ENCODE measurements at regions not wholly inside any gene's neighbourhood (a gene's known extent, or its start where the extent isn't known, plus 50 kb on each side); places are given as distances from the start of the nearest gene placed in this dataset.

DNA sequence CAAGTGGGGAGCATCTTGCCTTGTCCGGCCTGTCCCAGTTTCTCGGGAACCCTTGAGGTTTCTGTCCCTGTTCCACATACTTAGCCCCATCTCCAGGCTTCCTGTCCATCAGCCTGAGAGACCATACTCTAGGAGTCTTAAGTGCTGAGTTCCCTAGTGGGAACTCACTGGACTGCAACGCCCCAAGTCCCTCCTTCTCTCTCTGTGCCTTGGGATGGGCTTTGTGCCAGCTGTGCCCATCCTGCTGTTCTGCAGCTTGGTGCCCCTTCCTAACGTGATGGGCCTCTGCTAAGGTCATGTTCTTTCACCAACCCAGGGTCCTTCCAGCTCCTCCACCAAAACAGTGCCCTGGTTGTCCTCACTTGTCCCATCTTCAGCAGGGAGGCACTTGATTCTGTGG is 222.3 kb upstream of the ANKRD55 start:
- H3K4me3 ChIP-seq (ENCODE audit: low read length in 3 of 3), result no peak overlapping the region
- no peaks in the 10 kb centered on the region for H3K36me3 ChIP-seq (ENCODE audit: control insufficient read depth in 3 of 3, insufficient read depth in 3 of 3, low read length in 3 of 3)
- no peaks in the 10 kb centered on the region for H3K9me3 ChIP-seq (ENCODE audit: control insufficient read depth in 3 of 3, low read length in 3 of 3)
- H3K4me1 ChIP-seq (ENCODE audit: control insufficient read depth in 3 of 3, insufficient read depth in 3 of 3, low read length in 3 of 3), result peaks cover 0 to 3% (median under 1%) of the 10 kb centered on the region in 3 donors
- H3K27me3 ChIP-seq (ENCODE audit: control insufficient read depth in 3 of 3, insufficient read depth in 3 of 3, low read length in 3 of 3), result no peaks in the 10 kb centered on the region
- no peak overlapping the region for H3K27ac ChIP-seq (ENCODE audit: low read depth, low read length)
- H3K9ac ChIP-seq (ENCODE audit: low read depth in 1 of 3, low read length in 3 of 3), result no peak overlapping the region

GRCh38 chr5:56454219-56454862 is 221.2 kb upstream of the ANKRD55 start:
- Histone ChIP-seq H3K27ac (ENCODE audit: low read depth, low read length) (no peak overlapping the region), H3K4me1 (ENCODE audit: control insufficient read depth in 3 of 3, insufficient read depth in 3 of 3, low read length in 3 of 3) (peaks cover 0 to 3% (median 0%) of the 10 kb centered on the region in 3 donors), H3K27me3 (ENCODE audit: control insufficient read depth in 3 of 3, insufficient read depth in 3 of 3, low read length in 3 of 3) (no peaks in the 10 kb centered on the region), H3K9ac (ENCODE audit: low read depth in 1 of 3, low read length in 3 of 3) (no peak overlapping the region), H3K9me3 (ENCODE audit: control insufficient read depth in 3 of 3, low read length in 3 of 3) (no peaks in the 10 kb centered on the region), H3K36me3 (ENCODE audit: control insufficient read depth in 3 of 3, insufficient read depth in 3 of 3, low read length in 3 of 3) (no peaks in the 10 kb centered on the region), H3K4me3 (ENCODE audit: low read length in 3 of 3) (no peak overlapping the region)

- Histone ChIP-seq H3K4me3 (ENCODE audit: low read length in 3 of 3) (no peak overlapping the region), H3K36me3 (ENCODE audit: control insufficient read depth in 3 of 3, insufficient read depth in 3 of 3, low read length in 3 of 3) (no peaks in the 10 kb centered on the region), H3K27me3 (ENCODE audit: control insufficient read depth in 3 of 3, insufficient read depth in 3 of 3, low read length in 3 of 3) (no peaks in the 10 kb centered on the region), H3K4me1 (ENCODE audit: control insufficient read depth in 3 of 3, insufficient read depth in 3 of 3, low read length in 3 of 3) (no peaks in the 10 kb centered on the region), H3K9ac (ENCODE audit: low read depth in 1 of 3, low read length in 3 of 3) (no peak overlapping the region), H3K27ac (ENCODE audit: low read depth, low read length) (no peak overlapping the region), H3K9me3 (ENCODE audit: control insufficient read depth in 3 of 3, low read length in 3 of 3) (no peaks in the 10 kb centered on the region)
These were observed 218.6 kb upstream of the ANKRD55 start for GRCh38 chr5:56451742-56452141.

DNA sequence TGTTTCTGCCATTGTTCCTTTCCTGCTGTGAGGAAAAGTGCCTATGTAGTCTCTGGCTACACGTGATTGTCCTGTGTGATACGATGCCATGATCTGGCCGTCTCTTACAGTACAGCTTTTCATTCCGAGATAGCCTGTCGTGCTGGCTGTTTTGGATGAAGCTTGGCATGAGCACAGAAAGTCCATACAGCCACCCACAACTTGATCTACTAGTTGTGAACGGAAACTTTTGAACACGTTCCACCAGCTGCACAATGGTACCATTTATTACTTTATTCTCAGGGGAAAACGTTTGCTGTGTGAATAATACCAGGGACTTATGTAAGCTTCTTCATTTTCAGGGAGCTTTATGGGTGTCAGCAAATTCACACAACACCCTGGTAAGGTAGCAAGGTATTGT is 217.6 kb upstream of the ANKRD55 start:
- Histone ChIP-seq H3K4me3 (ENCODE audit: low read length in 3 of 3) (no peak overlapping the region), H3K9ac (ENCODE audit: low read depth in 1 of 3, low read length in 3 of 3) (no peak overlapping the region), H3K9me3 (ENCODE audit: control insufficient read depth in 3 of 3, low read length in 3 of 3) (no peaks in the 10 kb centered on the region), H3K27me3 (ENCODE audit: control insufficient read depth in 3 of 3, insufficient read depth in 3 of 3, low read length in 3 of 3) (no peaks in the 10 kb centered on the region), H3K36me3 (ENCODE audit: control insufficient read depth in 3 of 3, insufficient read depth in 3 of 3, low read length in 3 of 3) (no peaks in the 10 kb centered on the region), H3K4me1 (ENCODE audit: control insufficient read depth in 3 of 3, insufficient read depth in 3 of 3, low read length in 3 of 3) (no peaks in the 10 kb centered on the region), H3K27ac (ENCODE audit: low read depth, low read length) (no peak overlapping the region)

GRCh38 chr5:56449071-56449640 is 216.0 kb upstream of the ANKRD55 start:
- no peaks in the 10 kb centered on the region for H3K9me3 ChIP-seq (ENCODE audit: control insufficient read depth in 3 of 3, low read length in 3 of 3)
- H3K36me3 ChIP-seq (ENCODE audit: control insufficient read depth in 3 of 3, insufficient read depth in 3 of 3, low read length in 3 of 3), result no peaks in the 10 kb centered on the region
- no peaks in the 10 kb centered on the region for H3K27me3 ChIP-seq (ENCODE audit: control insufficient read depth in 3 of 3, insufficient read depth in 3 of 3, low read length in 3 of 3)
- H3K4me1 ChIP-seq (ENCODE audit: control insufficient read depth in 3 of 3, insufficient read depth in 3 of 3, low read length in 3 of 3), result no peaks in the 10 kb centered on the region
- no peak overlapping the region for H3K4me3 ChIP-seq (ENCODE audit: low read length in 3 of 3)
- H3K9ac ChIP-seq (ENCODE audit: low read depth in 1 of 3, low read length in 3 of 3), result no peak overlapping the region
- no peak overlapping the region for H3K27ac ChIP-seq (ENCODE audit: low read depth, low read length)

- Histone ChIP-seq H3K36me3 (ENCODE audit: control insufficient read depth in 3 of 3, insufficient read depth in 3 of 3, low read length in 3 of 3) (no peaks in the 10 kb centered on the region), H3K27ac (ENCODE audit: low read depth, low read length) (no peak overlapping the region), H3K4me3 (ENCODE audit: low read length in 3 of 3) (no peak overlapping the region), H3K27me3 (ENCODE audit: control insufficient read depth in 3 of 3, insufficient read depth in 3 of 3, low read length in 3 of 3) (no peaks in the 10 kb centered on the region), H3K4me1 (ENCODE audit: control insufficient read depth in 3 of 3, insufficient read depth in 3 of 3, low read length in 3 of 3) (no peaks in the 10 kb centered on the region), H3K9me3 (ENCODE audit: control insufficient read depth in 3 of 3, low read length in 3 of 3) (no peaks in the 10 kb centered on the region), H3K9ac (ENCODE audit: low read depth in 1 of 3, low read length in 3 of 3) (no peak overlapping the region)
These were observed 214.5 kb upstream of the ANKRD55 start for GRCh38 chr5:56447656-56448055.

- H3K9ac ChIP-seq (ENCODE audit: low read depth in 1 of 3, low read length in 3 of 3), result no peak overlapping the region
- no peaks in the 10 kb centered on the region for H3K9me3 ChIP-seq (ENCODE audit: control insufficient read depth in 3 of 3, low read length in 3 of 3)
- H3K4me1 ChIP-seq (ENCODE audit: control insufficient read depth in 3 of 3, insufficient read depth in 3 of 3, low read length in 3 of 3), result no peaks in the 10 kb centered on the region
- no peaks in the 10 kb centered on the region for H3K27me3 ChIP-seq (ENCODE audit: control insufficient read depth in 3 of 3, insufficient read depth in 3 of 3, low read length in 3 of 3)
- H3K4me3 ChIP-seq (ENCODE audit: low read length in 3 of 3), result no peak overlapping the region
- no peak overlapping the region for H3K27ac ChIP-seq (ENCODE audit: low read depth, low read length)
- H3K36me3 ChIP-seq (ENCODE audit: control insufficient read depth in 3 of 3, insufficient read depth in 3 of 3, low read length in 3 of 3), result no peaks in the 10 kb centered on the region
These were observed 214.1 kb upstream of the ANKRD55 start for GRCh38 chr5:56447232-56447631.

GRCh38 chr5:56446728-56447127 is 213.6 kb upstream of the ANKRD55 start:
- no peak overlapping the region for H3K9ac ChIP-seq (ENCODE audit: low read depth in 1 of 3, low read length in 3 of 3)
- H3K27me3 ChIP-seq (ENCODE audit: control insufficient read depth in 3 of 3, insufficient read depth in 3 of 3, low read length in 3 of 3), result no peaks in the 10 kb centered on the region
- H3K9me3 ChIP-seq (ENCODE audit: control insufficient read depth in 3 of 3, low read length in 3 of 3), result no peaks in the 10 kb centered on the region
- H3K4me1 ChIP-seq (ENCODE audit: control insufficient read depth in 3 of 3, insufficient read depth in 3 of 3, low read length in 3 of 3), result no peaks in the 10 kb centered on the region
- H3K4me3 ChIP-seq (ENCODE audit: low read length in 3 of 3), result no peak overlapping the region
- H3K27ac ChIP-seq (ENCODE audit: low read depth, low read length), result no peak overlapping the region
- H3K36me3 ChIP-seq (ENCODE audit: control insufficient read depth in 3 of 3, insufficient read depth in 3 of 3, low read length in 3 of 3), result no peaks in the 10 kb centered on the region

DNA sequence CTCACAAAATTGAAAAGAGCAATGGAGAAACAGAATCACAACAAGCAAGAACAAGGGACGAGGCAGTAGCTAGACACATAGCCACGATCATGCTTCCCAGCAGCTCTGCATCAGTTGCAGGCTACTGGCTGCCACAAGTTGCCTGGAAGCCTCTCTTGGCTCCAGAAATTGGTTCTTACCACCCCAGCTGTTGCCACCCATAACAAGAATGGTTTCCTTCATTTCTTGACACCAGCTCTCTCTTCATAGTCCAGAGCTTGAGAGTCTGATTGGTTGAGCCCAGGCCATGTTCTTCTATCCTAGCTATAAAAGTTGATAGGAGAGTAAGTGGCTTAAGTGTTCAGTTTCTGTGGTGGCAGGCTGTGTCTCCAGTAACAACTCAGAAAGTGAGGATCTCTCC is 210.7 kb upstream of the ANKRD55 start:
- no peak overlapping the region for H3K9ac ChIP-seq (ENCODE audit: low read depth in 1 of 3, low read length in 3 of 3)
- H3K36me3 ChIP-seq (ENCODE audit: control insufficient read depth in 3 of 3, insufficient read depth in 3 of 3, low read length in 3 of 3), result no peaks in the 10 kb centered on the region
- H3K9me3 ChIP-seq (ENCODE audit: control insufficient read depth in 3 of 3, low read length in 3 of 3), result no peaks in the 10 kb centered on the region

GRCh38 chr5:56440871-56441740 is 208.0 kb upstream of the ANKRD55 start:
- H3K36me3 ChIP-seq (ENCODE audit: control insufficient read depth in 3 of 3, insufficient read depth in 3 of 3, low read length in 3 of 3), result no peaks in the 10 kb centered on the region
- H3K27me3 ChIP-seq (ENCODE audit: control insufficient read depth in 3 of 3, insufficient read depth in 3 of 3, low read length in 3 of 3), result no peaks in the 10 kb centered on the region
- H3K4me1 ChIP-seq (ENCODE audit: control insufficient read depth in 3 of 3, insufficient read depth in 3 of 3, low read length in 3 of 3), result no peaks in the 10 kb centered on the region
- no peak overlapping the region for H3K9ac ChIP-seq (ENCODE audit: low read depth in 1 of 3, low read length in 3 of 3)
- H3K9me3 ChIP-seq (ENCODE audit: control insufficient read depth in 3 of 3, low read length in 3 of 3), result no peaks in the 10 kb centered on the region
- H3K27ac ChIP-seq (ENCODE audit: low read depth, low read length), result no peak overlapping the region
- H3K4me3 ChIP-seq (ENCODE audit: low read length in 3 of 3), result no peak overlapping the region

More for the DNA sequence above, 210.7 kb upstream of the ANKRD55 start:
- Histone ChIP-seq H3K27ac (ENCODE audit: low read depth, low read length) (no peak overlapping the region), H3K4me3 (ENCODE audit: low read length in 3 of 3) (no peak overlapping the region), H3K4me1 (ENCODE audit: control insufficient read depth in 3 of 3, insufficient read depth in 3 of 3, low read length in 3 of 3) (no peaks in the 10 kb centered on the region), H3K27me3 (ENCODE audit: control insufficient read depth in 3 of 3, insufficient read depth in 3 of 3, low read length in 3 of 3) (no peaks in the 10 kb centered on the region)
